ENCODE measurements at regions not wholly inside any gene's neighbourhood (a gene's known extent, or its start where the extent isn't known, plus 50 kb on each side); places are given as distances from the start of the nearest gene placed in this dataset.

GRCh38 chr11:59302991-59303390, 55.7 kb upstream of the OR5AN1 start:
- H3K9me3 ChIP-seq = peaks cover 0 to 5% (median 0%) of the 10 kb centered on the region in 4 donors
- no peaks in the 10 kb centered on the region for H3K27me3 ChIP-seq
- intact Hi-C loops (cut with DNase I; ENCODE audit: low total_unique reads) = no loop called here
- H3K4me3 ChIP-seq = no peak overlapping the region
- WGBS, 5 donors = 25 to 64% (median 57%) methylated on average over 1 of the region's 1 CpG
- no peaks in the 10 kb centered on the region for H3K36me3 ChIP-seq
- DNase-seq = no peak
- TF ChIP-seq POLR2A (IDR thresholded peaks at IDR 0.05) (no peak), EP300 (IDR thresholded peaks at IDR 0.05) (no peak), CTCF (IDR thresholded peaks at IDR 0.05) (no peak), POLR2AphosphoS5 (IDR thresholded peaks at IDR 0.05) (no peak)
- no peak overlapping the region for H3K27ac ChIP-seq
- H3K4me1 ChIP-seq = no peaks in the 10 kb centered on the region

- intact Hi-C loops (cut with DNase I; ENCODE audit: low total_unique reads) = no loop called here
- H3K4me3 ChIP-seq = no peak overlapping the region
- TF ChIP-seq CTCF (IDR thresholded peaks at IDR 0.05) (no peak), EP300 (IDR thresholded peaks at IDR 0.05) (no peak), POLR2AphosphoS5 (IDR thresholded peaks at IDR 0.05) (no peak), POLR2A (IDR thresholded peaks at IDR 0.05) (no peak)
These were observed 63.3 kb upstream of the OR5AN1 start for GRCh38 chr11:59295435-59295834.

GRCh38 chr11:59292611-59293010, 66.1 kb upstream of the OR5AN1 start:
- intact Hi-C loops (cut with DNase I; ENCODE audit: low total_unique reads) = no loop called here
- Histone ChIP-seq H3K27me3 (peaks cover 0 to 4% (median 0%) of the 10 kb centered on the region in 3 donors), H3K4me3 (no peak overlapping the region), H3K4me1 (peaks cover 0 to 16% (median 10%) of the 10 kb centered on the region in 4 donors), H3K27ac (no peak overlapping the region), H3K9me3 (peaks cover 0 to 8% (median 0%) of the 10 kb centered on the region in 4 donors), H3K36me3 (no peaks in the 10 kb centered on the region)
- no peak for DNase-seq
- WGBS, 5 donors = 52 to 80% (median 55%) methylated on average over 3 of the region's 3 CpGs
- no peak for TF ChIP-seq POLR2A (IDR thresholded peaks at IDR 0.05)
- no peak for TF ChIP-seq EP300 (IDR thresholded peaks at IDR 0.05)
- no peak for TF ChIP-seq POLR2AphosphoS5 (IDR thresholded peaks at IDR 0.05)
- no peak for TF ChIP-seq CTCF (IDR thresholded peaks at IDR 0.05)

More at GRCh38 chr11:59295435-59295834, 63.3 kb upstream of the OR5AN1 start:
- no peak for DNase-seq
- Histone ChIP-seq H3K27ac (peak overlapping the region in 1 of 5 donors; percentile 1), H3K36me3 (no peaks in the 10 kb centered on the region), H3K27me3 (peaks cover 0 to 4% (median 0%) of the 10 kb centered on the region in 3 donors), H3K9me3 (peaks cover 0 to 8% (median 0%) of the 10 kb centered on the region in 4 donors), H3K4me1 (peaks cover 0 to 16% (median 10%) of the 10 kb centered on the region in 4 donors)

GRCh38 chr11:59291228-59291627, 67.5 kb upstream of the OR5AN1 start:
- intact Hi-C loops (cut with DNase I; ENCODE audit: low total_unique reads) = no loop called here
- 19 to 53% (median 39%) methylated on average over 3 of the region's 3 CpGs for WGBS, 5 donors
- Histone ChIP-seq H3K4me3 (no peak overlapping the region), H3K27me3 (peaks cover 0 to under 1% (median 0%) of the 10 kb centered on the region in 3 donors), H3K9me3 (peaks cover 0 to 8% (median 0%) of the 10 kb centered on the region in 4 donors), H3K36me3 (no peaks in the 10 kb centered on the region), H3K27ac (no peak overlapping the region), H3K4me1 (peaks cover 0 to 16% (median 10%) of the 10 kb centered on the region in 4 donors)
- peak in 1 of 2 donors; percentile 40 for DNase-seq
- TF ChIP-seq POLR2A (IDR thresholded peaks at IDR 0.05) (no peak), CTCF (IDR thresholded peaks at IDR 0.05) (no peak), EP300 (IDR thresholded peaks at IDR 0.05) (no peak), POLR2AphosphoS5 (IDR thresholded peaks at IDR 0.05) (no peak)
